DMS153 (cell line): ENCODE measurements at regions not wholly inside any gene's neighbourhood (a gene's known extent, or its start where the extent isn't known, plus 50 kb on each side); places are given as distances from the start of the nearest gene placed in this dataset.

Source experiments
- DNase-seq: peaks from one replicate; lab custom pipeline; 2025; lab: John Stamatoyannopoulos, UW

- DNase-seq = no peak
Observed at GRCh38 chr6:139510040-139510790, 135.8 kb upstream of the CITED2 start.

- no peak for DNase-seq
Observed at GRCh38 chr6:139509167-139509566, 134.7 kb upstream of the CITED2 start.

- no peak for DNase-seq
Observed at GRCh38 chr6:139508576-139508975, 134.1 kb upstream of the CITED2 start.

GRCh38 chr6:139508023-139508422 lies 133.6 kb upstream of the CITED2 start:
- DNase-seq = no peak

GRCh38 chr6:139500977-139501376 lies 126.5 kb upstream of the CITED2 start:
- no peak for DNase-seq

GRCh38 chr6:139498715-139499114 lies 124.3 kb upstream of the CITED2 start:
- DNase-seq = no peak

GRCh38 chr6:139497345-139497961 lies 123.0 kb upstream of the CITED2 start:
- DNase-seq = no peak

GRCh38 chr6:139496654-139497344 lies 122.4 kb upstream of the CITED2 start:
- no peak for DNase-seq

GRCh38 chr6:139494376-139494990 lies 120.0 kb upstream of the CITED2 start:
- DNase-seq = no peak

GRCh38 chr6:139490482-139490881 lies 116.0 kb upstream of the CITED2 start:
- DNase-seq = no peak

GRCh38 chr6:139486476-139486799 lies 112.0 kb upstream of the CITED2 start:
- DNase-seq = no peak

- DNase-seq = no peak
Observed at GRCh38 chr6:139485742-139486475, 111.5 kb upstream of the CITED2 start.

- no peak for DNase-seq
Observed at GRCh38 chr6:139485185-139485584, 110.7 kb upstream of the CITED2 start.

GRCh38 chr6:139483079-139483478 lies 108.6 kb upstream of the CITED2 start:
- no peak for DNase-seq

- no peak for DNase-seq
Observed at GRCh38 chr6:139482287-139482686, 107.8 kb upstream of the CITED2 start.

GRCh38 chr6:139480356-139481165 lies 106.1 kb upstream of the CITED2 start:
- no peak for DNase-seq

GRCh38 chr6:139479433-139480222 lies 105.2 kb upstream of the CITED2 start:
- DNase-seq = no peak

- DNase-seq = no peak
Observed at GRCh38 chr6:139475646-139476045, 101.2 kb upstream of the CITED2 start.

- DNase-seq = no peak
Observed at GRCh38 chr6:139475241-139475640, 100.8 kb upstream of the CITED2 start.
